ENCODE measurements at regions not wholly inside any gene's neighbourhood (a gene's known extent, or its start where the extent isn't known, plus 50 kb on each side); places are given as distances from the start of the nearest gene placed in this dataset.
A peak's percentile ranks its signal among the peaks of the same experiment; 100 is the strongest.

DNA sequence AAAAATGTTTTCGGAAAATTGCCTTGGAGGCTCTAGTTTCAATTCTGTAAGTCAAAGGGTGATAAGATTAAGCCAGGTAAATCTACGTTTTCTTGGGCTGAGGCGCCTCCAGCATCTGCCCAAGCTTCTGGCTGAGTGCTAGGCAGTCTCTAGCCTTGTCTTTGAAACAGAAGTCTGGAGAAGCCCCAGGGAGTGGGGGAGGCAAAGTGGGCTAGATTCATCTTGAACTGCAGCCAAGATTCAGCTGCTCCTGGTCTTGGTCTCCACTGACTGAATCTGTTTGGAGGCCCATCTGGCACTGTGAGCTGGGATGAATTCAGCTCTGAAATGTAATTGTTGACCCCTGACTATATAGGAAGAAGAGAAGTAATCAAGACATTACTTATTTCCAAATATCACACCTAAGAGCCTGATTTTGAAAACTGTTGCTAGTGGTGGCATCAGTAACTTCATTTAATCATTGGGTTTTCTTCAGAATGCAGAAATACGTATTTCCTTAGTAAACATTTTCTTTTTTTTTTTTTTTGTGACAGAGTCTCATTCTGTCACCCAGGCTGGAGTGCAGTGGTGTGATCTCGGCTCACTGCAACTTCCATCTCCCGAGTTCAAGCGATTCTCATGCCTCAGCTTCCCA, 187.3 kb upstream of the LEF1 start:
- H3K4me3 ChIP-seq: no peak overlapping the region
- peaks cover 0 to 6% (median 2%) of the 10 kb centered on the region in 4 donors for H3K4me1 ChIP-seq
- ATAC-seq (ENCODE audit: low FRiP score in 2 of 2): no peak
- TF ChIP-seq POLR2A (IDR thresholded peaks at IDR 0.05): no peak
- no peak overlapping the region for H3K27ac ChIP-seq
- no peaks in the 10 kb centered on the region for H3K27me3 ChIP-seq
- DNase-seq: no peak
- H3K36me3 ChIP-seq: no peaks in the 10 kb centered on the region
- WGBS, 2 donors: 78 to 89% methylated on average over 7 of the region's 7 CpGs
- H3K9me3 ChIP-seq: no peaks in the 10 kb centered on the region

DNA sequence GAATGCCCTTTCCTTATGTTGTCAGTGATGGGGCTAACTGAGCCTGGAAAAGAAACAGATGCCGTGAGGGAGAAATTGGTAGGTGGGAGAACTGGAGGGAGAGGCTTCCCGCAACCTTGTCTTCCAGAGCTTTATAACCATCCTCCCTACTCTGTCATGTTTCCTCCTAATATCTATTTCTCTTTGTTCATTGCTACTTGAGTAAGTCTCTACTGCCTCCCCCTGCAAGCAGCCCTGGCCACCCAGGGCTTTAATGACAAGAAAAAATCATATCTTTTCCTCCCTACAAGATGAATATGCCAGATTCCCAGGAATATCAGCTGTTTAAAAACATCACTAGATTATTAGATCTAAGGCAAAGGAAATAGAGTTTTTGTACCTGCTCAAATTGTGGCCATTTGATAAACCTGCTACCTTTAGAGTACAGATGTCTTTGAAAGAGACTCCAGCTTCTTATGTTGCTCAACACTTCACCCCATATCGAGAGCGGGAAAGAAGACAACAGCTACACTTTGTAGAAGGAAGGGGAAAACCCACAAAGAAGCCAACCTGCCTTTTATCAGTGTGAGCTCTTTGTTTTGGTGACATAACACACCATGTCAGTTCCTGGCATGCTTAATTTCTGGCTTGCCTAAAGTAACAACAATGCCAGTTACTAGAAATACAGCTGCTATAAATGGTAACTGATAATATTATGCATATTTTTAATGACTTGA, 186.6 kb upstream of the LEF1 start:
- no peaks in the 10 kb centered on the region for H3K27me3 ChIP-seq
- 50 to 73% methylated on average over 4 of the region's 4 CpGs for WGBS, 2 donors
- TF ChIP-seq POLR2AphosphoS5 (IDR thresholded peaks at IDR 0.05) (no peak), POLR2A (IDR thresholded peaks at IDR 0.05) (no peak), EP300 (IDR thresholded peaks at IDR 0.05) (no peak)
- TF ChIP-seq, protein P1, sequence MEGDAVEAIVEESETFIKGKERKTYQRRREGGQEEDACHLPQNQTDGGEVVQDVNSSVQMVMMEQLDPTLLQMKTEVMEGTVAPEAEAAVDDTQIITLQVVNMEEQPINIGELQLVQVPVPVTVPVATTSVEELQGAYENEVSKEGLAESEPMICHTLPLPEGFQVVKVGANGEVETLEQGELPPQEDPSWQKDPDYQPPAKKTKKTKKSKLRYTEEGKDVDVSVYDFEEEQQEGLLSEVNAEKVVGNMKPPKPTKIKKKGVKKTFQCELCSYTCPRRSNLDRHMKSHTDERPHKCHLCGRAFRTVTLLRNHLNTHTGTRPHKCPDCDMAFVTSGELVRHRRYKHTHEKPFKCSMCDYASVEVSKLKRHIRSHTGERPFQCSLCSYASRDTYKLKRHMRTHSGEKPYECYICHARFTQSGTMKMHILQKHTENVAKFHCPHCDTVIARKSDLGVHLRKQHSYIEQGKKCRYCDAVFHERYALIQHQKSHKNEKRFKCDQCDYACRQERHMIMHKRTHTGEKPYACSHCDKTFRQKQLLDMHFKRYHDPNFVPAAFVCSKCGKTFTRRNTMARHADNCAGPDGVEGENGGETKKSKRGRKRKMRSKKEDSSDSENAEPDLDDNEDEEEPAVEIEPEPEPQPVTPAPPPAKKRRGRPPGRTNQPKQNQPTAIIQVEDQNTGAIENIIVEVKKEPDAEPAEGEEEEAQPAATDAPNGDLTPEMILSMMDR (IDR thresholded peaks at IDR 0.05): no peak
- H3K4me3 ChIP-seq: no peak overlapping the region
- no peak overlapping the region for H3K27ac ChIP-seq
- peaks cover 0 to 8% (median 0%) of the 10 kb centered on the region in 4 donors for H3K4me1 ChIP-seq
- no peaks in the 10 kb centered on the region for H3K36me3 ChIP-seq
- no peaks in the 10 kb centered on the region for H3K9me3 ChIP-seq
- no peak for DNase-seq
- no peak for ATAC-seq (ENCODE audit: low FRiP score in 2 of 2)

- ATAC-seq (ENCODE audit: low FRiP score in 2 of 2) (no peak), DNase-seq (no peak)
- WGBS, 2 donors: 45 to 46% methylated on average over 6 of the region's 6 CpGs
- Histone ChIP-seq H3K4me1 (peaks cover 0 to 8% (median 0%) of the 10 kb centered on the region in 4 donors), H3K9me3 (no peaks in the 10 kb centered on the region), H3K36me3 (no peaks in the 10 kb centered on the region), H3K4me3 (no peak overlapping the region), H3K27ac (no peak overlapping the region), H3K27me3 (no peaks in the 10 kb centered on the region)
- no peak for TF ChIP-seq EP300 (IDR thresholded peaks at IDR 0.05)
- TF ChIP-seq POLR2AphosphoS5 (IDR thresholded peaks at IDR 0.05): no peak
- TF ChIP-seq, protein P1 (IDR thresholded peaks at IDR 0.05): no peak
Observed at GRCh38 chr4:108352664-108353308, 184.1 kb upstream of the LEF1 start.

DNA sequence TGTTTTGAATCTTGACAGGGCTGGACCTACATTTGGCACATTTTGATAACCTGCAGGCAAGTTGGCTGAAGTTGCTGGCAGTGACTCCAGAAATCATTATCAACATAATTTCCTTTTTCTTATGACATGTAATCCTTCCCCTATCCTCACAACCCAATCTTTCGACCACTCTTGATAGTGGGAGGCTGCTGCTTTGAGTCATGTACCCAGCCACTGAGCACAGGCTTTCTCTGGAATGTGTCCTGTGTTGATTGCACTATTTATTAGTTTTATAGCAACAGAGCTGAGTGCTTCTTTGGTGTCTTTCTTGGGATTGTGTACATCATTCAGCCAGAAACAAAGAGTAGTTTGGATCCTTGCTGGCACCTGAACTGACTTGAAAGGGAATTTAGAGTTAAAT, 183.1 kb upstream of the LEF1 start:
- Histone ChIP-seq H3K27me3 (no peaks in the 10 kb centered on the region), H3K9me3 (no peaks in the 10 kb centered on the region), H3K27ac (no peak overlapping the region), H3K4me1 (peaks cover 0 to 8% (median 0%) of the 10 kb centered on the region in 4 donors), H3K36me3 (no peaks in the 10 kb centered on the region), H3K4me3 (no peak overlapping the region)
- DNase-seq (no peak), ATAC-seq (ENCODE audit: low FRiP score in 2 of 2) (no peak)
- 57 to 67% methylated on average over 1 of the region's 1 CpG for WGBS, 2 donors
- no peak for TF ChIP-seq POLR2AphosphoS5 (IDR thresholded peaks at IDR 0.05)
- TF ChIP-seq, protein P1 (IDR thresholded peaks at IDR 0.05): no peak
- TF ChIP-seq EP300 (IDR thresholded peaks at IDR 0.05): no peak
- no peak for TF ChIP-seq POLR2A (IDR thresholded peaks at IDR 0.05)

DNA sequence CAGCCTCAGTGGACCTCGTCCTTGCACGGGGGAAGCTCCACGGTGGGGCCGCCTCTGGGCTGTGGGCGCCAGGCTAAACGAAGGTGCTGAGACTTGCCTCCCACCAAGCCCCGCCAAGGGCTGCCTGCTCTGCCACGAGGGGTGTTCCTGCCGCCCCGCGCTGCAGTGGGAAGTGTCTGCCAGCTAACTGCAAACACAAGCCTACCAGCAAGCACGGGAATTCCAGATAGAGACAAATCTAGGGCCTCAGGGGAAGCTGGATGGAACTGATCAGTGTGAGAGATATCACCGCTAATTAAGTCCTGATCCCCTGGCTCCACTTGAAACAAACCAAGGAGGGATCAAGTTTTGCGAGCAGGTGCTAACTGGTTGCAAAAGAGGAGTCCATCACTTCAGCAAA, 181.6 kb upstream of the LEF1 start:
- H3K27ac ChIP-seq: no peak overlapping the region
- no peaks in the 10 kb centered on the region for H3K36me3 ChIP-seq
- 70 to 74% methylated on average over 13 to 14 of the region's 14 CpGs for WGBS, 2 donors
- no peak overlapping the region for H3K4me3 ChIP-seq
- DNase-seq (peak in 1 of 2 donors; percentile 57), ATAC-seq (ENCODE audit: low FRiP score in 2 of 2) (peak in 1 of 2 donors; percentile 19)
- H3K4me1 ChIP-seq: peaks cover 0 to 8% (median 0%) of the 10 kb centered on the region in 4 donors
- TF ChIP-seq EP300 (IDR thresholded peaks at IDR 0.05): no peak
- TF ChIP-seq POLR2A (IDR thresholded peaks at IDR 0.05): no peak
- TF ChIP-seq POLR2AphosphoS5 (IDR thresholded peaks at IDR 0.05): no peak
- TF ChIP-seq, protein P1 (IDR thresholded peaks at IDR 0.05): no peak
- H3K9me3 ChIP-seq: no peaks in the 10 kb centered on the region
- H3K27me3 ChIP-seq: no peaks in the 10 kb centered on the region
